HuH-7 (cell line): ENCODE measurements at regions not wholly inside any gene's neighbourhood (a gene's known extent, or its start where the extent isn't known, plus 50 kb on each side); places are given as distances from the start of the nearest gene placed in this dataset.
"Not testable (repeated sequence)": the region's sequence is repeated elsewhere in the genome, so short reads cannot be mapped to it uniquely, and the experiment has no call there.

Experiments
- DNase-seq: peaks from one replicate; pipeline ENCODE4 v3.0.0; 2011; ENCODE audit warnings: low spot score

DNA sequence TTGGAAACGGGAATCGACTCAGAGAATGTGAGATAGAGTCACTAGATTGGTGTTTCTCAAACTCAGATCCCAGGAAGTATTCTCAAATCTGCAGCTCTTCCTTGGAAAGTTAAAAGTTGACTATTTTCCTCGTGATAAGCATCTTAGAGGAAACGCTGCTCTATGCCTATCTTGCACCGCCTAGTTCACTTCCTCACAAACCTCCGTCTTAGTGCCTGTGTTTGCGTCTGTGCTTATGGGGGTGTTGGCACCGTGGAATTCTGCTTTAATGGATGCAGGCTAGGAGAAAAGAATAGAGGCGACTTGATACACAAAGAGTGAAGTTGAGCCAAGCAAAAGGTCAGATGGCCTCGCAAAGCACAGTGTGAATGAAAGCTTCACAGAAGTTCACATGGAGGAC is 255.3 kb upstream of the ID2 start:
- DNase-seq: no peak

DNA sequence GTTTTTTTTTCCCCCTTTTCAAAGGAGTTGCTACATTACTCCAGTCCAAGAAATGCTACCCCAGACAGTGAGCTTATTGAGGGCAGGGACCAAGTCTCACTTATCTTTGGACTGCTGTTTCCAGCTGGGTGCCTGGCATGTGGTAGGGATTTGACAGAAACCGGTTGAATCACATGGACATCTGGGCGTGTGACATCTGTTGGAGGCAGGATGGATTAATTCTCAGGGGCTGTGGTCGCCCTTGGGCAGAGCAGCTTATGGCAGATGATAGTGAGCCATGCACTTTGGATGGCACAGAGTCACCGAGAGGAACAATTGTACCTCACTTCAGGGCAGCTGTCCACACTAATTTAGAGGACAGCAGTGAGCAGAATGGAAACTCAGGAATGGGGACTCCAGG is 254.6 kb upstream of the ID2 start:
- no peak for DNase-seq

DNA sequence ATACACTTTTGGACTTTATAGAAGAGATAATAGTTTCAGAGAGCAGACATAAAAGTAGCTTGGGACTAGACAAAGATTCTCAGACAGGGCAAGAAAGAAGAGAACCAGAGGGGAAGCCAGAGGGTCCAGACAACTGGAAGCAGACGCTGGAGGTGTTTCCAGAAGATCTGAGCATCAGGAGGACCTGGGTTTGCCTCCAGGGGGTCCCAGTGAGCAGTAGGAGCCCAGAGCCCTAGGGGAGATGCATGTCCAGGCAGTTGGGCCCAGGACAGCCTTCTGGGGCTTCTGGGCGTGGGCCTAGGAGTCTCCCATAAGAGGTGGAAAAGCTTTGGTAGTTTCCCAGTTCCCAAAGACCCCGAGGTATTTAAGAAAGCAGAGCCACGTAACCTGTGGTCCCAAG is 251.2 kb upstream of the ID2 start:
- DNase-seq: peak; percentile 59

DNA sequence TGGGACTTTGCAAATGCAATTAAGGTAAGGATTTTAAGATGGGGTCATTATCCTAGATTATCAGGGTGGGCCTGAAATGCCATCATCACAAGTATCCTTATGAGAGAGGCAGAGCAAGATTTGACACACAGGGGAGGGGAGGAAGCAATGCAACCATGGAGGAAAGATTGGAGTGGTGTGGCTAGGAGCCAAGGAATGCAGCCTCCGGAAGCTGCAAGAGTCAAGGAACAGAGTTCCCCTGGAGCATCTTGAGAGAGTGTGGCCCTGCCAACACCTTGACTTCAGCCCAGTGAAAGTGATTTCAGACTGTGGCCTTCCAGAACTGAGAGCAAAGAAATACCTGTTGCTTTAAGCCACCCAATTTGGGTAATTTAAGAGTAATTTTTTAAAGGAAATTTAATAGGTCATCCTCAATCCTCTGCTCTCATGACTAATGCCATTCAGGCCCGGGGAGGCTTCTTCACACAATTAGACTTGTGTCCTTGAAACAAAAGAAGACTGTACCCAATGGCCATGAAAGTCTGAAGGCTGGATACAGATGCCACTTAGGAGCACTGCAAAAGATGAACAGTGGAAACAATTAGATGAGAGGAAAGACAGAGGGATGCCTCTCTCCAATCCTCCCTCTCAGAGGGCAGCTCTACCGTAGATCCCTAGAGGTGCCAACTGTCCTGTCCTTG is 250.3 kb upstream of the ID2 start:
- DNase-seq: no peak

DNA sequence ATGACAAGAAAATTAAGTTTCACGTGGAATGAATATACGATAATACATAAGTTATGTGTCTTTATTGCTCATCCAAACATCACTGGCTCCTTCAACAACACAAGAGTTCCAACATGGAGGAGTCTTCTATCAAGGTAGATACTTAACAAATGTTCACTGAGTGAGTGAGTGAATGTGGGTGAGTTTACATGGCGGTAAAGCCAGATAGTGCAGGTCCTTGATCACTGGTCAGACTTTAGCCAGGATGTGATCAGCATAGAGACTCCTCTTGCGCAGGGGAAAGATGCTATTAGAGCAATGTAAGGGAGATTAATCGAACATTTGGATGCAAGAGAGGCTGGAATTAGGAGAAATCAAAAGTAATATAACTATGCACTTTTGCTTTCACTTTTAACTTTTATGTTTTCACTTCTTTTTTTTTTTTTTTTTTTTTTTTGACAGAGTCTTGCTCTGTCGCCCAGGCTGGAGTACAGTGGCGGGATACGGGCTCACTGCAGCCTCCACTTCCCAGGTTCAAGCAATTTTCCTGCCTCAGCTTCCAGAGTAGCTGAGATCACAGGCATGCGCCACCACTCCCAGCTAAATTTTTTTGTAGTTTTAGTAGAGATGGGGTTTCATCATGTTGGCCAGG is 249.0 kb upstream of the ID2 start:
- no peak for DNase-seq

DNA sequence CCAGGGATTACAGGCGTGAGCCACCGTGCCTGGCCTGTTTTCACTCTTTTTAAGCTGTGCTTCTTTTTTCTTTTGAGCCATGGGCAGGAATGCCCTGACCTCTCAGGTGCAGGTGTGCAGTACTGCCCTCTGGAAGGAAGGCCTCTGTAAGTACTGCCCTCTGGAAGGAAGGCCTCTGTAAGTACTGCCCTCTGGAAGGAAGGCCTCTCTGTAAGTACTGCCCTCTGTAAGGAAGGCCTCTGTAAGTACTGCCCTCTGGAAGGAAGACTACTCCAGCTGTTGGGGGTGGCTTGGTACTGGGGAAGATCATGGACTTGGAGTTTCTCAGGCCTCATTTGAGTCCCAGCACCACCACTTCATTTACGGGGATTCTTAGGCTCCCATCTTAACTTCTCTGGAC is 248.5 kb upstream of the ID2 start:
- no peak for DNase-seq

DNA sequence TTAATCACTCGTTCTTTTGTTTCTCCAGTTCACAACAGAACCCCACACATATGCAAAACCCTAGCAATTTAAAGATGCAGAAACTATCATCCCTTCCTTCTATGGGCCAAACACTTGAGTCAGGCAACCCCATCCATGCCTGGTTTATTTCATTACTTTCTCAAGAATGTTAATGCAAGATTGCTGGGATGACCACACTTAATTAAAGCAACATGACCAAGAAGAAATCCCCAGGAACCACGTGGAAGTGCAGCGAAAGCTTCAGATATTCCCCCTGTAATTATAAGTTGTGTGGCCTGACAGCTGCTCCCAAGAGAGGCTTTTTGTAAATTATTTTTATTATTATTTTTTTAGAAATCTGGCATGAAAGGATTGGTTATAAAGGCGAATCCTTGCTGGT is 246.2 kb upstream of the ID2 start:
- DNase-seq: no peak

DNA sequence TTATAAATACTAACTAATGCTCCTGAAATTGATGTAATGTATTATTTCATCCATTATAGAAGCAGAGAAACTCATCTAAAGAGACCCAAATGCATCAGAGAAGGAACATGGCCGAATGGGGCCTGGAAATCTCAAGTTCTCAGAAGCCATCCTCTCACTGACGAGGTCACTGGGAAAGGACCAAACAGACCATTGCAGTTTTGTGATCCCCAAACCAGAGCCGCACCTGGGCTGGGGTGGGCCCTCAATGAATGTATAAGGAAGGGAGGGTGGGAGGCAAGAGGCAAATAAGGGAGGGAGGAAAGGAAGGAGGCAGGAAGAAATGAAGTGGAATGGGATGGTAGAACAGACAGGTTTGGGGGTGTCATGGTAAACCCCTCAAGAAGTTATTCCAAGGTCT is 245.3 kb upstream of the ID2 start:
- no peak for DNase-seq

DNA sequence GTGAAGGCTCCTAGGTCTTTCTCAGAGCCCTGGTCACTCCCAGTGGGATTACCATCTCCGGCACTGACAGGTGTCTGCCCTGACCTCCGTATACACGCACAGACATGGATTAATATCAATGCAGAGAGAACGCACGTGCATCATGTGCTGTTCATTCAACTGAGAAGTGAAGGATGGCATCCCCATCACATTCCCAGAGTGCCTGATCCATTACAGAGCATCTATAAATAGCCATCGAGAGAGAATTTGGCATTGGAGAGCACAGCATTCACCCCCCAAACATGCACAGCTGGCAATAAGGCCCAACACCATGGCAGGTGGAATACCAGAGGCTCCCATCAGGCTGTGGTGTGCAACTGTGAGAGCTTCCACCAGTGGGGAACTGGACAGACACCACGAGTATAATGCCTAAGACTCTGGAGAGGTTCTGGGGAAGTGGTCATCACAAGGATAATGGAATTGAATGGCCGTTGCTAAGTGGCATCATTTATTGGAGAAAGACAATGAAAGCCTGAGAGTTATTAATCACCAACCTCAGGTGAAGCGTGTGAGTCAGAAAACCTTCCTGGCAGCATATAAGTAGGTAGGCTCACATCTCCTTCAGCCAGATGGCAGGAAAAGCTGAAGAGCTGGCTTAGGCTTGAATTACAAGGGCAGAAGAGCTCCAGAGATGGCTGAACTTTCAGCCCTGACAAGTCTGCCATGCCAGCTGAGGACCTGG is 244.5 kb upstream of the ID2 start:
- no peak for DNase-seq

DNA sequence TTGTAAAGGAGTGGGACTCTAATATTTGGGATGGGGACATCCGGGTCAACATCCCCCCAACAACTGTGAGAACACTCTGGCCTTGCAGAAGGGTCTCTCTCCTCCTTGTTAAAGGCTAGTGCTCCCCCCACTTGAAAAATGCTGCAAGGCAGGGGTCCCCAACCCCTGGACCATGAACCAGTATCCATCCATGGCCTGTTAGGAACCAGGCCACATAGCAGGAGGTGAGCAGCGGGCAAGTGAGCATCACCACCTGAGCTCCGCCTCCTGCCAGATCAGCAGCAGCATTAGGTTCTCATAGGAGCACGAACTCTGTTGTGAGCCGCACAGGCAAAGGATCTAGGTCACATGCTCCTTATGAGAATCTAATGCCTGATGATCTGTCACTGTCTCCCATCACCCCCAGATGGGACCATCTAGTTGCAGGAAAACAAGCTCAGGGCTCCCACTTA is 243.9 kb upstream of the ID2 start:
- DNase-seq: no peak

DNA sequence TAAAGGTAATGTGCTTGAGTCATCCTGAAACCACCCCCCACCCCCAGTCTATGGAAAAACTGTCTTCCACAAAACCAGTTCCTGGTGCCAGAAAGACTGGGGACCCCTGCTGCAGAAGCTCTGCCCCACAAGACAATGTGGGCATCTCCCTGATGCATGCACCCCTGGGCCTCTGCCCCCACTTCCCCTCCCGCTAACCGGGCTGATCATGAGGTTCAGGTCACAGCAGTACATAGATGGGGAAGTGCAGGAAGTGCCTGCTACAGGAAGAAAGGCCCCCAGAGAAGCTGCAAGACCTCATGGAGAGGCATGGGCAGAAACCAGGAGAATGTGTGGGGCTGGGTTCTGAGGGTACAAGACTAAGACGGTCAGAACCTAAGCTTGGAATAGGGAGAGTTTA is 243.4 kb upstream of the ID2 start:
- DNase-seq: no peak

DNA sequence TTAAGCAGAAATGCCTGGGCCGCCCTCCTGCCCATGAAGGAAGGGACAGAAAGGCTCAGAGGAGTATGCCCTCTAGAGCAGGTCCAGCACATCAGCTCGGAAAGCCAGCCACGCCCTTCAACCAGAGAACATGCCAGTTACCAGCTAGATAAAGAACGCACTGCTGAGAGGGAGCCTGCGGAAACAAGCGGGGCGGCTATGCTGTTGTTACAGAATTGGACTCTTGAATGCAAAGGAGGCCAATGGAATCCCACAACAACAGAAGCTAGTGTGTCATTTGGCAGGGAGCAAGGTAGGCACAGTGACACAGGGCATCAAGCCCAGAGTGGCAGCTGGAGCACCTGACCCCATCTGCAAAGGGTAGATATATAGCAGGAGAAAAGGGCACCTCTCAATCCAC is 242.9 kb upstream of the ID2 start:
- no peak for DNase-seq

DNA sequence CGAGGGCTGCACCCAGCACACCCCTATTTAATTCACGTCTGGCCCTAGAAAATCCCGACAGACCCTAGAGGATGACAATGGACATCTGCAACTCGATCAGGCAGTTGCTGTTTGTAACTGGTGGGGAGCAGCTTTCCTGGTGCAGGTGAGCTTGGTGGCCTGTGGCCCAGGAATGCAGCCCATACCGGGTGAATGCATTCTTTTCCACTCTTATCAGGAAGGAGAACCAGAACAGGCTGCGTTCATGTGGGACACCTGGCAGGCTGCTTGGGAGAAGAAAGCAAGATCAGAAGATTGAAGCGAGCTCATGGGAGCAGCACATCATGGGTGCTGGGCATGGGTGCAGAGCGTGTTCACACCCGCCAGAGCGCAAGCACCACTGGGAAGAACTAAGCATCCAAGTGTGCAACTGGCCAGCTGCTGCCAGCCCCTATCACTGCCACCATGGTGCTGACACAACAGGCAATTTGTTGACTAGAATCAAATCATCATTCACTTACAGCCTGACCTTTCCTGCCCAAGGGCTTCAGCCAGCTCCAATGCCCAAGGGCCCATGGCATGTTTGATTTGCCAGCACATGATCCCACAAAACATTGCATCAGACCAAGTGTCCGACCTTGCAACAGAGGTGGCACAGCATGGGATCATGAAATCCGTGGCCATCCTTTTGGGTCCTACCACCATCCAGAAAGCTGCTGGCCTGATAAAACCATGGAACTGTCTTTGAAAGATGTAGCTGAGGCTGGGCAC is 241.7 kb upstream of the ID2 start:
- no peak for DNase-seq

DNA sequence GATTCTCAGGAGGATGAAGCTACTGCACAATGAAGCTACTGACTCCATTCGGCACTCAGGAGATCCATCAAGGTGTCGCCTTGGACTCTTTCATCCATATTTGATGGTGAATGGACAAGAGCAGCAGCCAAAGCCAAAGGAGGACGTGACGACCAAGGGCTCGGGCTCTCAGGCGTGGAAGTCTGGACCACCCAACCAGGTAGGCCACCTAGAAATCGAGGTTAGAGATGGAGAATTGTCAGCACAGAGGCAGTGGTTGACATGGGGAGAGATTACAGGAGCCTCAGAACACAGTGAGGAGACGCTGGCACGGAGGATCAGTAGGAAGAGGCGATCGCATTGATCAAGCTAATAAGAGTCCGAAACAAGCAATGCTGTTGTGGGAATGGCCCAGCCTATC is 240.5 kb upstream of the ID2 start:
- no peak for DNase-seq

DNA sequence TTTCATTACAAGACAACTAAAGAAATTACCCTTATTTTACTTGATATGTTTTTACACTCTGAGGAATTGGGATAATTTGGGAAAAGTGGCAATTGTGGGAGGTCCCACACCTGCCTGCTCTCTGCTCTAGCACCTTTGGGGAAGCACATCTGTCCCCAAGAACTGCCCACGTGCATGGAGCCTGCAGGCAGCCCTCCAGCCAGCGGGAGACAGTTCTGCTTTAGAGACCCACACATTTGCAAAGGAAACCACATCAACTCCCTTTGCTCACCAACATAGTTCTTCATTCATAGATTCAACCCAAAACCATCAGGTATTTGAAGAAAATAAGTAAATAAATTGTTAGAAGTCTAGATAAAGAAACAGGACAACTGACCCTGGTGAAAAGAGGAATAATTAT is 239.9 kb upstream of the ID2 start:
- DNase-seq: no peak

DNA sequence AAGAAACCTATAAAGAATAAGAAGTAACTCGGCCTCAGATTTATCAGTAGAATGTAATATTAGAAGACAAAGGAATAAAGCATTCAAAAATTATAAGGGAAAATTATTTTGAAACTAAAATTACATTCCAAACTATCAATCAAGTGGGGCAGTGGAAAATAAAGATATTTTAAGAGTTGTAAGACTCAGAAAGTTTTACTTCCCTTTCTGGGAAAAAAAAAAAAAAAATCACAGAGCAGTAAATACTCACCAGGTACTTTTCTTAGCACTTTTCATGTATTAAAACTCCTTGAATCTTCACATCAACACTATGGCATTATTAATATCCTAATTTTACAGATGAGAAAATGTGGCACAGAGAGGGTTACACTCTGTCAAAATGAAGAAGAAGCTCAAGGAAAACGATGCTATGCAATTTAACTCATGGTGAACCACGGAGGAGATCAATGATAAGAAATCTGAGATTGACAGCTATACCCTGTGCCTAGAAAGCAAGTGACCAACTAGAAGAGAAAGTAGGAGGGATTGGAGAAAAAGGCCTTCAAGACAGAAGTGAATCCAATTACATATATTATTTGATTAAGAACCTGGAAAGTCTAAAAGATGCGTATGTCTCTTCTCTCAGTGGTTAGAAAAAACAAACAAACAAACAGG is 238.9 kb upstream of the ID2 start:
- no peak for DNase-seq

DNA sequence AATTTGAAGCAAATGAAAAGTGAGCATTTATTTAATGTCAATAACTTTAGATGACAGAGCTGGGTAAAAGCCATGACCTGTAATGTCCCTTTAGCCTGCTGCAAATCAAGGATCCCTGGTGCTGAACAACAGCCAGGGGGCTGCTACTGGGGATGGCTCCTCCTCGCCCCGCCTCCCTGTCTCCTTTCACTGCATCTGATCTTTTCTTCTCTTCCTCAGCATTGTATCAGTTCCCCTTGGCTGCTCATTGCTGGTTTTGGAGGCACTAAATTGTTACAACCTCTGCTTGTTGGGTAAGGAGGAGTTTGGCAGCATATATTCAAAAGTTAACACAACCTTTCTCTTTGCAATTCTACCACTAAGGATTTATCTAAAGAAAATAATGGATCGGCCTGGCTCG is 236.3 kb upstream of the ID2 start:
- DNase-seq: no peak

DNA sequence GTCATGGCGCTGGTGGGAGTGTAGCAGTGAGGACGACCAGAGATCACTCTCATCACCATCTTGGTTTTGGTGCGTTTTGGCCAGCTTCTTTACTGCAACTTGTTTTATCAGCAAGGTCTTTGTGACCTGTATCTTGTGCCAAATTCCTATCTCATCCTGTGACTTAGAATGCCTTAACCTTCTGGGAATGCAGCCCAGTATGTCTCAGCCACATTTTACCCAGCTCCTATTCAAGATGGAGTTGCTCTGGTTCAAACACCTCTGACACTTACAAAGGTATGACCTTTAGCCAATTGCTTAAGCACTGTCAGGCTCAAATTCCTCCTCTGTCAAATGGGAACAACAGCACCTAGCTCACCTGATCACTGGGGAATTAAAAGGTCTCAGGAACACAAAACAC is 235.1 kb upstream of the ID2 start:
- DNase-seq: not testable (repeated sequence)

DNA sequence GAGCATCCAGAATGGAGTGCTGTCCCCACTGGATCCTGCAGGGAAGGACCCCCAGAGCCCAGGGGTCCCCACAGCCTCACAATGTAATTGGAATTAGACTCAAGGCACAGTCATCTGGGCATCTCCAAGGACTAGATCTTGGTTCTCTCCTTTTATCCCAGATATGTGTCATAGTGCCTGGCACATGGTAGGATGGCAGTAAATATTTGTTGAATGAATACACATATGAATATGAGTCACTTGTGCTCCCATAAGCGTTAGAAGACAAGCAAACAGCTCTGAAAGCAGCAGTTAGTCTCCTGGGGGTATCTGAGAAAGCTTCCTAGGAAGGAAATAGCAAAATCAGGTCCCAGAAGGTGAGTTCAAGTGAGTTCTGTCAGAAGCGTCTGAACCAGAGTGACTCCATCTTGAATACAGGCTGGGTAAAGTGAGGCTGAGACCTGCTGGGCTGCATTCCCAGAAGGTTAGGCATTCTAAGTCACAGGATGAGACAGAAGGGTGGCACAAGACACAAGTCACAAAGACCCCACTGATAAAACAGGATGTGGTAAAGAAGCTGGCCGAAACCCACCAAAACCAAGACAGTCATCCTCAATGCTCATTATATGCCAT is 234.1 kb upstream of the ID2 start:
- no peak for DNase-seq

DNA sequence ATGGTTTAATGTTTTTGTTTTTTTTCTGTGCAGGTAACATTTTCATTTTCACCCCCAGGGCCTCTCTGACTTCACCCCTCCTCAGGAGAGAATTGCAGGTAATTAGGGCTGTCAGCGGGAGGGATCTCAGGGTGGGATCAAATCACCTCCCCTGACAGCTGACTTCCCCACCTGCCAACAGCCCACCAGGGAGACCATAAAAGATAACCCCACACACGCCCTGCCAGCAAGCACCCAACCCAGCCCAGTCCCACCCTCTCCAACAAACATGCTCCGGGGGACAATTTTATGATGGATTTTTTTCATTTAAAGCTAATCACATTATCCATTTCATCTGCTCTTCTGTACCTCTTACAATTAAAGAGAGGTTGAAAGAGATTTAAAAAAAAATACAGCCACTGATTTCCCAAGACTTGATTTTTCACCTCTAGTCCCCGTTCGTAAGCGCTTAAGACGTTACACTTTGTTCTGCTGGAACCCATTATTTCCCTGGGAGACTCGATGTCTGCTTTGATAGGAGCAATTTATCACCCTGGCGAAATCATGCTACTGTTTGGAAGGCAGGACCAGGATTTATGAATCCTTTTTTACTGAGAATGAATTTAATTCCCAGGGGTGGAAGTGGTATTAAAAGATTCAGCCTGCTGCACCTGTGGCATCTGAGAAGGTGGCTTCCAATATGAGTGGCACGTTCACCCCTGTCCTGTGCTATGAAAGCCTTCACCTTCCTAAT is 232.9 kb upstream of the ID2 start:
- no peak for DNase-seq

DNA sequence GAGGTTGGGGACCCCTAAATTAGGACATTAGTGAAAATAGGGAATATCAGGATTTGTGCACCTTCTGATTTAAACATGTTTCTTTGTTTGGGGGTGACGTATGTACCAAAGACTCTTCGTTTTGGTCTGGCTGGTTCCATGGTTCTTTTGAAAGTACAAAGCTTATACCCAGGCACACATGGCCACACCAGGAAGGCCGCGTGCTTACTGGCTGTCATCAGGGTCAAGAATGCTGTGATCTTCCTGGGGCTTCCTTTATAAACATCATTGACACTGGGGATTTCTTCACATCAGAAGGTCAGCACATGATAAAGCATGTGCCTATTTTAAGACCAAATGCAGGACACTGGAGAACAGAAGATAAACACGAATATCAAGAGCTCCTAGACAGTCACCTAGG is 230.6 kb upstream of the ID2 start:
- no peak for DNase-seq
